HG02642 (cell line): ENCODE measurements at regions not wholly inside any gene's neighbourhood (a gene's known extent, or its start where the extent isn't known, plus 50 kb on each side); places are given as distances from the start of the nearest gene placed in this dataset.

Experiments
- ATAC-seq: cut with Tn5 transposase; IDR thresholded peaks from one replicate; pipeline ENCODE4 v1.9.1; 2021; ENCODE audit warnings: mild to moderate bottlenecking; ENCODE audit not compliant: unreplicated experiment, poor library complexity

DNA sequence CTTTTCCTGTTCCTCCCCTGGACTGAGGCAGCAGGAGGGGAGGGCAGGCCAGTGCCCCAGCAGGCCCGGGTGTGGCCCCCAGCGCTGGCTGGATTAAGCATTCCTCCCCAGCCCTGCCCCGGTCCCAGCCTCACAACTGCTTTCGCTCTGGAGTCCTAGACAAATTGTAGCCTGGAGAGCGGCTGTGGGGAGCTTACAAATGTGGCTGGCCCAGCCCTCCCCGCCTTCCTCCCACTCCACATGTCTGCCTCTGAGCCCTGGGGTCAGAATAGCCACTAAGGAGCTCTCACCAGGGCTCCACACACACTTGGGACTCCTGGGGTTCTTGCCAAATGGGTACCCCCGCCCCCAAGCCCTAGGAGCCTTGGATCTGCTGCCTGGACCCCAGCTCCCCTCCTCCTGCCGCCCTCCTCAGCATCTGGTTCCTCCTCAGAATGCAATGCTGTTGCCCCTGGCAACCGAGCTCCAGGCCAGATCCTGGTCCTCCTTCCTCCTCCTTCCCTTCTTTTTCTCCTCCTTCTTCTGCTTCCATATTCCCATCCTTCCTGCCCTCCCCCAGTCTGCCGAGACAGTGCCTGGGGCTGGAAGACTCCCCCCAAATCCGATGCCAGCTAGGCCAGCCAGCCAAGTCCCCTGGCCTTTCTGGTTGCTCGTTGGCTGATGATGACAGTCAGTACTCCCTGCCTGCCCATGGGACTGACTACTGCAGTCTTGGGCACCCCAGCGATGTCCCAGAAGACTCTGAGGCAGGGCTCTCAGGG lies 91.1 kb downstream of the LINGO1 start:
- ATAC-seq: no peak

DNA sequence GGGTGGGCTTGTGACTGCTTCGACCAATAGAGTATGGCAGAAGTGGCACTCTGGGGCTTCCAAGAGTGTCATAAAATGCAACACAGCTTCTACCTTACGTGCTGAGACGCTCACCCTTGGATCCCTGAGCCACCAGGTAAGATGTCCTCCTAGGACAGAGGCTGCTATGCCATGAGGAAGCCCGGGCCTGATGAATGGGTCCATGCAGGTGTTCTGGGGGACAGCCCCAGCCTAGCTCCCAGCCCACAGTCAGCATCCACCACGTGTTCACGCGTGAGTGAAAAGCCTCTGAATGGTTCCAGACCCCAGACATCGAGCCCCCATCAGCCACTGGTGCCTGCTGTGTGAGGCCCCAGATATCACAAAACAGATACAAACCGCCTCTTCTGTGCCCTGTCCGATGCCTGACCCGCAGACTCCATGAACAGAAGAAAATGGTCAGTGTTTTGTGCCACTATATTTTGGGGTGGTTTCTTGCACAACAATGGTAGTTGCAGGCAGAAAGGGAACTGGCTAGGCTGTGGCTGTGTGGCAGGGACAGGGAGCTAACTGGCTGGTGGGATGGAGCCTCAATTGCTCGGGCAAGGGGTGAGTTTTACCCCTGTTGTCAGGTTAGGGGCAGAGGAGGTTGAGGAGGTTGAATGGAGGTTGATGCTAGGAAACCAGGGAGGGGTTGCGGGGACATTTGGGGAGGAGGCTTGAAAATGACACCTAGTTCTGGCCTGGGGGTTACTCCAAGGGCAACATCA lies 92.2 kb downstream of the LINGO1 start:
- no peak for ATAC-seq

DNA sequence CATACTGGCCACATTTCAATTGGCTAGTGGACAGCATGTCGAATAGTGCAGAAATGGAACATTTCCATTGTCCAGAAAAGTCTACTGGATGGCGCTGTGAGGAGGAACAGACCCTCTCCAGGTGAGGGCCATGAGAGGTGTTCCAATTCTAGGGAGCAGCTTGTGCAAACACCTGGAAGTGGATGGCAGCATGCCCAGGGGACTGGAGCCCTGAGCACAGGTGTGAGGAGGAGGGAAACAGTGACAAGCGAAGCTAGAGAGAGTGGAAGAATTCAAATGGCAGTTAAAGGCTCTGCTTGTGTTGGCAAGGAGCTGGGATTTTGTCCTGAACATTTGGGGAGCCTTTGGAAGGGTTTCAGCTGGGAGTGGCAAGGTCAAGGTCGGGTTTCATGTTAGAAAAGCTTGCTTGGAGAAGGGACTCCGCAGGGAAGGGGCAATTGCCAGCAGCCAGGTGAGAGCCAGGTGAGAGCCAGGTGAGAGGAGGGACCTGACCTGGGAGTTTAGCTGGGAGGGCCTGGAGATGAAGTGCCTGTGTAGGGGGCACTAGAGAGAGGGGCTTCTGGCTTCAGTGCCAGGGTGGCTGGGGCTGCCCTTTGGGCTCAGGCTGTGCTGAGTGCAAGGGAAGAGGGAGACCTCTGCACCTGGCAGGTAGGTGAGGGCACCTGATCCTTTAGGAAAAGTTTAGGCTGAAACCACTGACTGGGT lies 93.8 kb downstream of the LINGO1 start:
- no peak for ATAC-seq

DNA sequence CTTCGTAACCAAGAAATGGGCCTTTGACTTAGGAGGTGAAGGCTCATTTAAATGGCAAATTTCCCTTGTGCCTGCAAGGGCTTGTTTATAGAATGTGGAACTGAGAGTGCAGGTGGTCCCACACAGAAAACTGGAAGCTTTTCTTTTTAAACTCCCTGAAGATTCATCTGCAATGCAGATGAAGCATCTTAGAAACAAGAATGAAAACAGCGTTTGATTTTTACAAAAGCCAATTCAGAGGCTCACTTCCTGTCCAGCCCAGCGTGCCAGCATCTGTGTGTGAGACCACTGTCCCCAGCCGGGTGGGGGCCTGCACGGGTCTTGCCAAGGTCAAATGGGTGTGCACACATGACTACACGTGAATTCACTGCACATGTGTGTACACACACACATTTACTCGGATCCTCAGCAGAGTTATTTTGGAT lies 94.7 kb downstream of the LINGO1 start:
- ATAC-seq: peak; percentile 80

DNA sequence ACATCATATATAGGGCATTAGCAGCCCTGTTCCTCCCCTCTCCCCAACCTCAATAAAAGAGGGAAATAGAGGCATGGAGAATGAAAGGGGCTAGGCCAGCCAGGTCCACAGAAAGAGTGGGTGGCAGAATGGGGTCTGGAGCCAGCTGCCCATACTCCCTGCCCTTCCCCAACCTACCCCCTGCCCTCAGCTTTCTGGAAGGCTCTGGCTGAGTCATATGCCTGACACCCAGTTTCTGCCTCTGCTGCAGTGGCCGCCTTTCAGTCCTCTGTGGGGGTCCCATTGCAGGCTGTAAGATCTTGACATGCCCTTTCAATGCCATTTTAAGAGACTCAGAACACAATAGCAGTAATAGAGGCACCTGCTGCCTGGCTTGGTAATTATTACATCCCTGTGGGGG lies 95.7 kb downstream of the LINGO1 start:
- no peak for ATAC-seq

DNA sequence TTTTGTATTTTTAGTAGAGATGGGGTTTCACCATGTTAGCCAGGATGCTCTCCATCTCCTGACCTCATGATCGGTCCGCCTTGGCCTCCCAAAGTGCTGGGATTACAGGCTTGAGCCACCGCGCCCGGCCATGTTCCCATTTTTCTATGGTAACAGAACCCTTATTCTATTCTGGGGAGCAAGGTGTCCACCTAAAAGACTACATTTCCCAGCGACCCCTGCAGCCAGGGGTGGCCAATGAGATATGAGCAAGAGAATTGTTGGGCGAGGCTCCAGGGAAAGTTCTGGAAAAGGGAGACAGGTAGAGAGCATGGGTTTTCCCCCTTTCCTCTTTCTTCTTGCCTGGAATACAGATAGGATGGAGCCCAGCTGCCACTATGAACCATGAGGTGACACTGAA lies 96.9 kb downstream of the LINGO1 start:
- ATAC-seq: no peak
